Gastrocnemius medialis (tissue), 4 donors: ENCODE measurements at regions not wholly inside any gene's neighbourhood (a gene's known extent, or its start where the extent isn't known, plus 50 kb on each side); places are given as distances from the start of the nearest gene placed in this dataset.

Experiments
- CTCF ChIP-seq, 5 experiments: fragments of 450-650 bp in 3 of 5; fragments of 200-600 bp in 2 of 5; sonication (generic) in 2 of 5; IDR thresholded peaks in 4 of 5; conservative IDR thresholded peaks in 1 of 5; 1 replicate in 4 of 5; 2 replicates in 1 of 5; pipeline ENCODE4 v1.5.1; 2016 to 2019; ENCODE audit warnings: antibody characterized with exemption in 5 of 5, mild to moderate bottlenecking in 3 of 5, moderate library complexity in 3 of 5
- POLR2A ChIP-seq, 2 donors: fragments of 450-650 bp; IDR thresholded peaks; one replicate each; pipeline ENCODE4 v1.6.1; 2017; ENCODE audit warnings: antibody characterized with exemption in 2 of 2, mild to moderate bottlenecking in 2 of 2, moderate library complexity in 2 of 2

DNA sequence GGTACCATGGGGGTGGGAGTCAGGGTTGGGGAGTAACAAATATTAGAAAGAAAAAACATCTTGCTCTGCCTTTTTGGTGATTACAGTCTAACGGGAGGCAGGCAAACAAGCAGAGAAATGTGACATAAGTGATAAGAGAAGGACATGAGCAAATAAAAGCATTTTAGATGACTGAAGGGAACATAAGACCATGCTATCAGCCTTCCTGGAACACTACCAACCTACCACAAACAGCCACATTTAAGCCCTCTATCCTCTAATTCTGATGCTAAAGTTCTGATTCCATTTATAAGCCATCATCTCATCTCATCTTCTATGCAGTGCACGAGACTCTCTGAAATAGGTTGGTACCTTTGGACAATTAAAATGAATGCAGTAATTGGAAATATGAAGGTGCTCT lies 243.4 kb upstream of the P2RY1 start:
- TF ChIP-seq CTCF (IDR thresholded peaks at IDR 0.05 in 4 of 5, conservative IDR thresholded peaks at IDR 0.05 in 1 of 5) (no peak), POLR2A (IDR thresholded peaks at IDR 0.05) (no peak)
